OCI-LY1 (cell line): ENCODE measurements at regions not wholly inside any gene's neighbourhood (a gene's known extent, or its start where the extent isn't known, plus 50 kb on each side); places are given as distances from the start of the nearest gene placed in this dataset.

Experiments used
- CTCF ChIP-seq: fragments of 200-600 bp; sonication (generic), shearing (Covaris generic); IDR thresholded peaks from 2 replicates; pipeline ENCODE4 v1.5.1; 2017; ENCODE audit warnings: mild to moderate bottlenecking, antibody characterized with exemption, low read length, moderate library complexity, mixed read lengths
- EZH2 ChIP-seq: fragments of 200-600 bp; sonication (generic), shearing (Covaris generic); IDR thresholded peaks from 2 replicates; pipeline ENCODE4 v1.8.0; 2017; ENCODE audit warnings: borderline replicate concordance, mixed run types, mild to moderate bottlenecking, antibody characterized with exemption, low read length, moderate library complexity, mixed read lengths

GRCh38 chr5:174339130-174339529, 293.6 kb downstream of the NSG2 start:
- TF ChIP-seq EZH2 (no peak), CTCF (no peak)
